HG02763 (cell line): ENCODE measurements at regions not wholly inside any gene's neighbourhood (a gene's known extent, or its start where the extent isn't known, plus 50 kb on each side); places are given as distances from the start of the nearest gene placed in this dataset.

ENCODE experiments used
- ATAC-seq: cut with Tn5 transposase; IDR thresholded peaks from one replicate; pipeline ENCODE4 v1.9.1; 2021; ENCODE audit warnings: mild to moderate bottlenecking, moderate library complexity; ENCODE audit not compliant: unreplicated experiment

GRCh38 chr6:18920701-18921100 is 533.6 kb downstream of the RNF144B start:
- ATAC-seq, result no peak

DNA sequence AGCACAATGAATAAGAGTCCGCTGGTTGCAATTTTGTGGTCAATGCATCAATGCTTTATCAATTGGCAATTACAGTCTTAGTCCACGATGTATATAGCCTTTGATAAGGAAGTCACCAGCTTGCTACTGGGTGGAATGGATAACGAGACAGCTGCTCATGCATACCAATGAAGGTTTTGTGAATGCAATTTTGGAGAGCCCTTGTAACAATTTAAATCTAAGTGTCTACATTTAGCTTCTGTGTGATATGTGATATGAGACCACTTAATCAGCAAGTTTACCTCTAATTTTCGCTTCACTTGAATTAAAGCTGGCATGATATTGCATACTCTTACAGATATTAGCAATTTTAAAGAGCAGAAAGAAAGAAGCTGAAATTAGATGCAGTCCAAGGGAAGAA is 543.9 kb downstream of the RNF144B start:
- no peak for ATAC-seq

DNA sequence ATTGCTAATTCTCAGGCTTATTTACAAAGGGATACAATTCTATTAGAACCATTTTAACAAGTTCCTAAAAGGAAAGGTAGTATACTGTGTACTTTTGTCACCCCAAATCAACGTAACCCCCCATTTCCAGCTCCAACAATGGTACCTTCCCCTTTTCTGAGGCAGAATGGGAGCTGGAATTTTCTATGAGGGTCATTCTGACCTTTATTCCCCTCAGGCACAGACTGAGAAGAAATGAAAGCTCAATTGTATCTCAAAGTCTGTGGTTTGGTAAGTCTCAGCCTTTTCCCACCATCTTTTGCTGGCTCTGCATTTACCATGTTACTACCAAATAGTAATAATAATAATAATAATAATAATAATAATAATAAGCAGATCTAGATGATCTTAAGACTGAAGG is 571.0 kb downstream of the RNF144B start:
- ATAC-seq, result no peak

DNA sequence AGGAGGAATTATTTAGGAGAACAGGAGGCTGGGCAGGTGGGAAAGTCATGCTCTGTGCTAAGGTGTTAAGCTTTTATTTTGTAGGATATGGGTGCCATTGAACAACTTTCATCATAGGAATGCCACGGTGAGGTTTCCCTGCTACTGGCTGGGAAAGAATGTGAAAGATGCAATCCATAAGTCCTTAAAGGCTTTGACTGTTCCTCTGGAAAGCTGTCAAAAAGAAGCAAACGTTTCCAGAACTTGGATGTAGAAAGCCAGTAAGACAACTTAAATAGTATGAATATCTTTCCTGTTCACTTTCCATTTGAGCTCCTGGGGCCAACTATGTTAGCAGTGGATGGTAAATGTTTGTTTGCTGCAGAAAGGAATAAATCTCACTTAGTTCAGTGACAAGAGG is 574.4 kb downstream of the RNF144B start:
- no peak for ATAC-seq

- ATAC-seq, result no peak
These were observed 575.3 kb downstream of the RNF144B start for GRCh38 chr6:18962361-18962905.

- no peak for ATAC-seq
These were observed 576.3 kb downstream of the RNF144B start for GRCh38 chr6:18963439-18963838.

DNA sequence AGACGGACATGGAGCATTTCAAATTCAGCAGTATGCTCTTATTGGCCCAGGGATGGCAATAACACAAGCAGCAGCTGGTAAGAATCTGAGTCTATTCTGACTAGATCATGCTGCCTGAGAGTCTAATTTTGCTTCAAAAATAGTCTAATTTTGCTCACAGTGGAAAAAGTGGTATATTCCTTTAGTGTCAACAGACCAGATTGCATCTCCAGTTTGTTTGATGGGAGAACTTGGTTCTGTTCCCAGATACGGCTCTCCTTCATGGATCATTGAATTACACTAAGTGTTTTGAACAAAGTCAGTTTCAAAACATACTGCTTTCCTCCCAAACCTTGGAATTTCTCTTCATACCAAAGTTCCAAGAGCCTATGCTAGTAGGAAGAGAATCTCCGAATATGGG is 586.1 kb downstream of the RNF144B start:
- ATAC-seq, result no peak

DNA sequence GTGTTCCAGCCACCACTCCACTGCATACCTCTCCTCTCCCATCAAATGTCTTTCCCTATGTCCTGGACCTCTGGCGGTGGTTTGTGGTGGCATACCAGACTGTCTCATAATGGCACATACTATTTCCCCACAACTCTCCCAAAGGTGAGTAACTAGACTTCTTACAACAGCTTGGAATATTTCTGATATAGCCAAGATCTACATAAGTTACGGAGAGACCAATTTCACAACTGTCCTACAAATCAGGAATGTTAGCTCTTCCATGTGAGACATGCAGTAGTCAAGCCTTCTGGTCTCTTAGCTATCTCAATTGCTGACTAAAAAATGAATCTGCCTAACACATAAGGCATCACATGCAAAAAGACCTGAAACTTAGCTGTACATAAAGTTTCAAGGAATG is 588.9 kb downstream of the RNF144B start:
- no peak for ATAC-seq

- ATAC-seq, result no peak
These were observed 589.8 kb downstream of the RNF144B start for GRCh38 chr6:18976966-18977365.

DNA sequence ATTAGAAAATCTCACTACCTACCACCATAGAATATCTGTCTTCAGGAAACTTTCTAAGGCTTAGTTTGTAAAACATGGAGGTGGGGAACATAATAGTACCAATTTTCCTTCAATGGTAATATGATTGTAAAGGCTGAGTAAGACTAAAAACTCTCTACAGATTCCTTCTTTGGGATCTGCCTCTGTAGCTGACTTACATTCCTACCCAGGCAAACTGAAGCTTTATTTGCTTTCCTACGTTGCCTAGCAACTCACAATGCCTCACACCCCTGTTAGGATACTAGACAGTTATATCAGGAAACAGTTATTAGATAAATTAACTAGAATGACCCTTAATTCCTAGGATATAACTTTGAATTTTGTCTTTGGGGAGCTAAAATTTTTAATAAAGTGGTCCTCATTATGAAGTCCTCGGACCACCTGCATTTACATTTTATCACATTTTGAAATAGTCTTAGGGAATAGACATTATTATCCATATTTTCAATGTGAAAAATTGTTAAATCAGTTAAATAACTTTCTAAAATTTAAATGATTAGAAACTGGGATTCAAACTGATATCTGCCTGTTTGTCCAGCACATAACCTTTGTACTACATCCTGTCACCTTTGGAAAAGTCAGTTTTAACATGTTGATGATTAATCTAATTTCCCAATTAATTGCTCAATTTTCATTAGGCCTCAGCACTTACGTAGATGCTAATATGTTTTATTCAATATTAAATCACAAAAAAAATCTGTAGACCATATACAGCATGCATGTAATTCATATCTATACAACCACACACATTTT is 591.4 kb downstream of the RNF144B start:
- no peak for ATAC-seq

GRCh38 chr6:18985061-18985460 is 597.9 kb downstream of the RNF144B start:
- no peak for ATAC-seq

- no peak for ATAC-seq
These were observed 598.8 kb downstream of the RNF144B start for GRCh38 chr6:18985996-18986395.

DNA sequence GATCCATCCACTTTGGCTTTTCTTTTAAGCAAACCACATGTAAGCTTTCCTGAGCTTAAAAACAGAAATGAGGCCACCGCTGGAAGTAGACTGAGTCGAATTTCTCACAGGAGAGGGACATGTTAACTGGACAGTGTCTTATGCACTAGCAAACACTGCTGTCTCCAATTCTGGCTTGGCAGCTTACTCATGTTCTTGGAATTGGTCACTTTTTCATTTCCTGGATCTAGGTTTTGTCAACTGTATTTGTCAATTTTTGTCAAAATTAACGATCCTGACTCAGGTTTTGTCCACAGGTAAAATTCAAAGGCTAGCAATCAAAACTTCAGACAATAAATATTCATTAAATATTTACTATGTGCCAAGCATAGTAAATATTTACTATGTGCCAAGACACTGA is 601.5 kb downstream of the RNF144B start:
- no peak for ATAC-seq

DNA sequence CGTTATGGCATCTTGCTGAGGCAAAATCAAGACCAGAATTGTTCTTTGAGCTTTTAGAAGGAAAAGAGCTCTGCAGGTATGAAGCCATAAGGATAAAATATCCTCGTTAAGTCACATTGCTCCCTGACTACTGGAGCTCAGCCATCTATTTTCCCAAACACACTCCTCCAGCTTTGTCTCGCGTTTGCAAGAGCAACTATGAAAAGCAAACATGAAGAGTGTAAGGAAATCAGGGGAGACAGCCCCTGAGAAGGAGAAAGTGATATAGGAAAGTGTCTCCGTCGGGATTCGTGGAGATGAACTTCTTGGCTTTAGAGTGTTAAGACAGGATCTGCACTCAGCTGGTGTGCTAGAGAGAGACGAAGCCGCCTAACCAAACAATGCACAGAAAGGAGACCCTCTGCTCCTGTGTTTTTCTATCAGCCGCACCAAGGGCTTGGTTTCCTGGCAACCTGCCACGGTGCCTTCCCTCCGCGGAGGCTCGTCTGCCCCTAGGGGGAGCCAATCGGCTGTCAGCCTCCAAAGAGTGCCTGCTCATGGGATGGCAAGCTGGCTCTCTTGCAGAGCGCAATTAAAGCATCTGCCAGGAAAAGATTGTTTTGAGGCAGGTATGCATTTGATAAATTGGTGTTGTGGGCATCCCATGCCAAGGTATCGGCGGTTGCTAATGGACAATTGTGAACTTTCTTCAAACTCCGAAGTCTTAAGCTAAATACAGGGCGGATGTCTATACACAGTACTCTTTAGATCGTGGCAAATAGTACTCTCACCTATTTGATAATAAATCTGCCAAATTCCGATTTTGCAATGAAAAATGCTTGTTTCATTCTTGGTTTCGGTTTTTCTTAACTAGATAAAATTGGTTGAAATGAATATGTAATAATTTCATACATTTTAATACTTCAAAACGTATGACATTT is 603.2 kb downstream of the RNF144B start:
- ATAC-seq, result peak; percentile 57

- no peak for ATAC-seq
These were observed 610.3 kb downstream of the RNF144B start for GRCh38 chr6:18997375-18997826.

- ATAC-seq, result no peak
These were observed 615.9 kb downstream of the RNF144B start for GRCh38 chr6:19002976-19003560.

GRCh38 chr6:19004176-19004575 is 617.0 kb downstream of the RNF144B start:
- no peak for ATAC-seq

DNA sequence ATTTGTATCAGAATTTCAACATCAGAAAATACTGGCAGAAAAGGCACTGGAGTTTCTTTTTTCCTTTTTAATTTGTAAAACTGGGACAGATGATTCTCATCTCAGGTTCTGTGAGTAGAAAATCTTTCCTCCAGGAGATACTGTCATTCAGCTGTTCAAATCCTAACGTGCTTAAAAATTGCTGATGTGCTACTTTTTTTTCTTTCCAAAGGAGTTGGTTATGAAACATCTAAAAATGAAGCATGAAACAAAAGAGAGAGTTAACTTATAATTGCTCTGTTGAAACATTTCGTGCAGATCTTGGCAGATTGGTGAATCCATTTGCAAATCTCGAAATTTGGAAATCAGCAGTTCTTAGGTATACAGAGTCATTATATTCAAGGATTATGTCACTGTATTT is 622.6 kb downstream of the RNF144B start:
- no peak for ATAC-seq

- no peak for ATAC-seq
These were observed 626.0 kb downstream of the RNF144B start for GRCh38 chr6:19013026-19013705.

GRCh38 chr6:19024737-19025136 is 637.6 kb downstream of the RNF144B start:
- ATAC-seq, result no peak

DNA sequence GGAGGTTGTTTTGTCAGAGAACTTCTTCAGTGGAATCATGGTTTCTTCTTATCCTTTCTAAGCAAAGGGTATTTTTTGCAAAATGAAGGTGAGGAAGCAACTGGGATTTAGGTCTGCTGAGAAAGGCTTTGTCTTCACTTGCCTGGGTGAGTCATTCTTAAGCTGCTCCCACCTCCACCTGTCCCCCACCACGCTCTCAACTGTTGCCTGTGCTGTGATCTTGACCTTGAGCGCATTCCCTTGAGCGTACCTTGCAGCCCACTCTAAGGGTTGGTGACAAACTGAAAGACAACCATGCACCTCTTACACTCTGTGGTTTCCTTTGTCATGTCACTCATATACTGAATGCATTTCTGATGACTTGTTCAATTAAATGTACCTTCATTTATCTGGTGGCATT is 641.1 kb downstream of the RNF144B start:
- ATAC-seq, result no peak
